DOHH2 (cell line): ENCODE measurements at regions not wholly inside any gene's neighbourhood (a gene's known extent, or its start where the extent isn't known, plus 50 kb on each side); places are given as distances from the start of the nearest gene placed in this dataset.

ENCODE experiments used
- EZH2phosphoT487 ChIP-seq: fragments of 200-600 bp; sonication (generic); IDR thresholded peaks from 2 replicates; pipeline ENCODE4 v1.6.1; 2017; ENCODE audit warnings: borderline replicate concordance, mild to moderate bottlenecking, antibody characterized with exemption, low read length, moderate library complexity, mixed read lengths
- TF ChIP-seq, protein P1 (sequence below): fragments of 200-600 bp; sonication (generic); IDR thresholded peaks from one replicate; pipeline ENCODE4 v1.5.1; 2014; ENCODE audit warnings: antibody characterized with exemption, mild to moderate bottlenecking, low read depth, low read length; ENCODE audit not compliant: poor library complexity, severe bottlenecking

DNA sequence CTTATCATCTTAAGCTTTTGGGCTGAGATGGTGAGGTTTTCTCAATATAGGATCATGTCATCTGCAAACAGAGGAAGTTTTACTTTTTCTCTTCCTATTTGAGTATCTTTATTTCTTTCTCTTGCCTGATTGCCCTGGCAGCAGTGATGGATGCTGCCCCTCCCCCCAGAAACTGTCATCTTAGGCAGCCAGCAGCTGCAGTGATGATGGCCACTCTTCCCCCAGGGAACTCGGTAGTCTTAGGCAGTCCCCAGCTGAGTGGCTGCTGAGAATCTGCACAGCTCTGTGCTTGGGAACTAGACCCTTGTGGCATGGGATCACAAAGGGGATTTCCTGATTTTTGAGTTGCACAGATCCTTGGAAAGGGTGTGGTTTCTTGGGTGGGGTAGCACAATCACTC is 791.1 kb upstream of the ALCAM start:
- TF ChIP-seq, protein P1, sequence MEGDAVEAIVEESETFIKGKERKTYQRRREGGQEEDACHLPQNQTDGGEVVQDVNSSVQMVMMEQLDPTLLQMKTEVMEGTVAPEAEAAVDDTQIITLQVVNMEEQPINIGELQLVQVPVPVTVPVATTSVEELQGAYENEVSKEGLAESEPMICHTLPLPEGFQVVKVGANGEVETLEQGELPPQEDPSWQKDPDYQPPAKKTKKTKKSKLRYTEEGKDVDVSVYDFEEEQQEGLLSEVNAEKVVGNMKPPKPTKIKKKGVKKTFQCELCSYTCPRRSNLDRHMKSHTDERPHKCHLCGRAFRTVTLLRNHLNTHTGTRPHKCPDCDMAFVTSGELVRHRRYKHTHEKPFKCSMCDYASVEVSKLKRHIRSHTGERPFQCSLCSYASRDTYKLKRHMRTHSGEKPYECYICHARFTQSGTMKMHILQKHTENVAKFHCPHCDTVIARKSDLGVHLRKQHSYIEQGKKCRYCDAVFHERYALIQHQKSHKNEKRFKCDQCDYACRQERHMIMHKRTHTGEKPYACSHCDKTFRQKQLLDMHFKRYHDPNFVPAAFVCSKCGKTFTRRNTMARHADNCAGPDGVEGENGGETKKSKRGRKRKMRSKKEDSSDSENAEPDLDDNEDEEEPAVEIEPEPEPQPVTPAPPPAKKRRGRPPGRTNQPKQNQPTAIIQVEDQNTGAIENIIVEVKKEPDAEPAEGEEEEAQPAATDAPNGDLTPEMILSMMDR: no peak
- no peak for TF ChIP-seq EZH2phosphoT487
